ENCODE measurements at regions not wholly inside any gene's neighbourhood (a gene's known extent, or its start where the extent isn't known, plus 50 kb on each side); places are given as distances from the start of the nearest gene placed in this dataset.

GRCh38 chr15:98067339-98067738 is 106.8 kb downstream of the ARRDC4 start:
- POLR2A ChIA-PET = no interaction called here
- Histone ChIP-seq H3K4me1 (replicated peaks in 1 of 2; ENCODE audit: control insufficient read depth in 2 of 2, insufficient read depth in 2 of 2, low read length in 2 of 2) (no peaks in the 10 kb centered on the region; a peak in 1 of 5 replicates), H3K9me3 (replicated peaks; ENCODE audit: control insufficient read depth, insufficient read depth, low read depth, low read length) (no peaks in the 10 kb centered on the region), H3K4me2 (ENCODE audit: insufficient read depth, low read length) (no peak overlapping the region), H3K27ac (ENCODE audit: extremely low read depth, low read depth, low read length) (no peak overlapping the region), H3K79me2 (ENCODE audit: control insufficient read depth, insufficient read depth, low read length) (no peaks in the 10 kb centered on the region), H3K9ac (ENCODE audit: insufficient read depth in 1 of 2, low read depth in 2 of 2, low read length in 2 of 2) (no peak overlapping the region), H3K36me3 (ENCODE audit: control insufficient read depth, insufficient read depth, low read length) (no peaks in the 10 kb centered on the region), H2AFZ (ENCODE audit: low read depth, low read length) (no peak overlapping the region), H3K9me1 (ENCODE audit: control insufficient read depth, insufficient read depth, low read length) (no peaks in the 10 kb centered on the region), H3K4me3 (no peak overlapping the region), H3K27me3 (ENCODE audit: control insufficient read depth in 2 of 2, insufficient read depth in 2 of 2, low read length in 2 of 2) (peaks cover 4 to 5% of the 10 kb centered on the region in 2 experiments; a peak in 2 of 5 replicates), H4K20me1 (replicated peaks; ENCODE audit: control insufficient read depth, insufficient read depth, low read length) (no peaks in the 10 kb centered on the region)
- BruUV-seq (replicated peaks) = no TSS peak
- 7% methylated on average over 3 of the region's 3 CpGs for WGBS (ENCODE audit: insufficient coverage, low coverage, missing lambda C conversion rate)
- no peak for FAIRE-seq
- TF ChIP-seq ETV6 (IDR thresholded peaks at IDR 0.05; ENCODE audit: borderline replicate concordance in 1 of 2, low read depth in 2 of 2, low read length in 1 of 2) (no peak), ETV6 (CRISPR knock-in tag; IDR thresholded peaks at IDR 0.05; ENCODE audit: borderline replicate concordance) (no peak), PKNOX1 (IDR thresholded peaks at IDR 0.05) (no peak), ZNF133 (CRISPR knock-in tag; IDR thresholded peaks at IDR 0.05) (no peak), TEAD1 (CRISPR knock-in tag; IDR thresholded peaks at IDR 0.05) (no peak), CREB5 (CRISPR knock-in tag; IDR thresholded peaks at IDR 0.05) (no peak), POLR2AphosphoS2 (IDR thresholded peaks at IDR 0.05; ENCODE audit: low read length) (no peak), FOS (IDR thresholded peaks at IDR 0.05; ENCODE audit: extremely low read depth, insufficient read length) (no peak), EZH2 (IDR thresholded peaks at IDR 0.05; ENCODE audit: borderline replicate concordance, low read depth, low read length) (no peak), ZNF76 (CRISPR knock-in tag; IDR thresholded peaks at IDR 0.05; ENCODE audit: borderline replicate concordance) (no peak), NR2F6 (CRISPR knock-in tag; IDR thresholded peaks at IDR 0.05) (no peak)
- no peak for DNase-seq (ENCODE audit: extremely low read depth in 1 of 4, low spot score in 3 of 4)
- in situ Hi-C loops (cut with MboI) (no loop called here), intact Hi-C loops (cut with micrococcal nuclease) (no loop called here)
- ATAC-seq = no peak
- CTCF ChIA-PET (ENCODE audit: low intra/inter-chr PET ratio) = no interaction called here
